ENCODE measurements at regions not wholly inside any gene's neighbourhood (a gene's known extent, or its start where the extent isn't known, plus 50 kb on each side); places are given as distances from the start of the nearest gene placed in this dataset.
"Not testable (repeated sequence)": the region's sequence is repeated elsewhere in the genome, so short reads cannot be mapped to it uniquely, and the experiment has no call there.

GRCh38 chr3:110016235-110016815 is 679.0 kb upstream of the DPPA4 start:
- DNase-seq: no peak

DNA sequence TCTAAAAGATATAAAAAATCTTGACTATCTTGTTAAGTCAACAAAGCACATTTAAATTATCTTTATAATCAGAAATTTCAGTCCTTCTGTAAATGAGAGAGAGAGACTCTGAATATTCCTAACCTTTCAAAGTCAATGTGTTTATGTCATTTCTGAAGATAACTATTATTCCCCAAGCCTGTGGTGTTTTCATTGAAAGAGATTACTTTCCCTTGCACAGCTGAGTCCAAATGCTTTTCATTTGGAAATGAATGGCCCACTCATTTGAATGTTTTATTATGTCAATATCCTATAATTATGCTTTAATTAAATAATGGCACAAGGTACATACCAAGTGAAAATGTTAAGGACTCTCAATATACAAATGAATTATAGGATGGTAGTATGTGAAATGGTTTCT is 680.0 kb upstream of the DPPA4 start:
- DNase-seq: no peak

DNA sequence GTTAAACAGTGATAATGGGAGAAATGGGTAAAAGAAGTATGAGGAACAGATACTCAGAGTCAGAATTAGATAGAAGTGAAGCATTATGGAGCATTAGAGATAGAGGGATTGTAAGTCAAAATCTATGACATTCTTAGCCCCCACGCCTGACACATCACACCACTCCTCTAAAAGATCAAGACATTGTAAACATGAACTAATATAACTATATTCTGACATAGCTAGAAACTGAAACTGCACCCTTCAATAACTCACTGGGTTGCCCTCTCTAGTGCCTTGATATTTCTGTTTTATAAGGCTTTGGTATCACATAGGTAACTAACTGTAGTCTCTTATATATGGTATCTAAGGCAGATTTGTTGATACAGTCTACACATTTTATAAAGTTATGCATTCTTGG is 684.3 kb upstream of the DPPA4 start:
- DNase-seq: no peak

- DNase-seq: not testable (repeated sequence)
Measured at GRCh38 chr3:110023022-110023421, 685.7 kb upstream of the DPPA4 start.

DNA sequence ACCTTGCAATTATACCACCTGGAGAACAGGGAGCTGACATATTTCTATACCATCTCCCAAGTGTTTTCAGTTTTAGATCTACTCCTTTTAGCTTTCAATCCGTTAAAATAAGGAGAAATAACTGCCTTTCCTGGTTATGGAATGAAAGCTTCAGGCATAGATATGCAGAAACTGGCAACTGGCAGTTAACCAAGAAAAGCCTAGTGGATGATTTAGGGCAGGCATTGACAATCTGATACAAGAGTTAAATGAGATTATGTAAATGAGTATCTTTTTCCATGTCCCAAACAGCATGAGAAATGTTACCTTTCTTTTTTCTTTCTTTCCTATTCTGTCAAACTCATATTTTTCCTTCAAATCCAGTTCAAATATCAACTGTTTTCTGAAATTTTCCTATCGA is 689.1 kb upstream of the DPPA4 start:
- DNase-seq: no peak

DNA sequence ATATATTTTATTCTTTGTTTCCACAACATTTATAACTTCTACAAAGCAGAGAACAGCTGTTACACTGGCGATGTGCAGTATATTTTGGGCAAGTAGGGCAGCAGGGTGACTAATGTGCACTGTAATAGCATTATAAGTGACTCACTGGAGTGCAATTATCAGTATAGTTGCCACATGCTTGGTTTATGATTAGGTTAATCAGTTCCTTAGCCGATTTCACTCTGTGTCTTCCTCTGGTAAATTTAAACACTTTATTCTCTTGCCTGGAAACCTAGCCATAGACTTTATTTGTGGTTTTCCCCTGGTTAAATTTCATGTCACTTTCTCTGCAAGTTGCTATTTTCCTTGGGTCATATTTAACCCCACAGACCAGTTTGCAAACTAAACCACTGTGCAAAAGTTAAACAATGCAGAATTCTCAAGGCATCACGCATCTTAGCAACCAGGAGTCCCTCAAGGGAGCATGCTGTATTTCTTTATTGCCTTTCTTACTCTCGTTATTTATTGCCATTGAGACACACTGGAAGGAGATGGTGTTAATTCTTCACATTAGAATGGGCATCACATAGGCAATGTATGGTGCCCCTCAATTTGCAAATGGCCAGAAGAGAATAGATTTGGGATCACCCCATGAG is 690.2 kb upstream of the DPPA4 start:
- no peak for DNase-seq

- no peak for DNase-seq
Measured at GRCh38 chr3:110031975-110032374, 694.6 kb upstream of the DPPA4 start.

DNA sequence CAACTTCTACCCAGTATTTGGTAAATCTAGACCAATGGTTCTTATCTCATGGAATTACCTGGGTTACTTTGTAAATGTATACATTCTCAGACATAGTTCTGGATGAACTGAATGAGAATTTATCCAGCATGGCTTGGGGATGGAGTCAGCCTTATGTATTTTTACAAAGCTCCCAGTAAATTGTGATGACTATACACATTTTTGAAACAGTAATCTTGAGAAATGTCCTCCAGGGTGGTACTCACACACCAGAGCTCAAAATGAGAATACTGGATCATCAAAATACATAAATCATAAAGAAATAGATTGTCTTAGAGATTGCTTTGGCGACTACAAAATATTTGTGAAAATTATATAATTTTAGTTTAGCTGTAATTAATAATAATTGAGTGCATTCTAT is 722.1 kb upstream of the DPPA4 start:
- no peak for DNase-seq

DNA sequence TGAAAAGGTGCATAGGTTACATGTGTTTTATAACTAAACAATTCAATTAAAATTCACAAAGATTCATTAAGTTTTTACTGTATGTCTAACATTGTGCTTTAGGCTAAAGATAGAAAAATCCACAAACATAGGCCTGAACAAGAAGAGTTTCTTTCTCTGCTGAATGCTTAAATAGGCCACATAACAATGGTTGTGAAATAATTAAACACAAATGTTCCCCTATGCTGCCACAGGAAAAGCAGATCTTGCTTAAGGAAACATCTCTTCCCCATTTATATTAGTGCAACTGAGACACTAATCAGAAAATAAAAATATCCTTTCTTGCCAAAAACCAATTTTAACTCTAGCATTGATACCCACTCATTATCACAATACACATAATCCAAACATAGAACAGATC is 725.4 kb upstream of the DPPA4 start:
- DNase-seq: no peak

- no peak for DNase-seq
Measured at GRCh38 chr3:110063178-110063577, 725.8 kb upstream of the DPPA4 start.

- no peak for DNase-seq
Measured at GRCh38 chr3:110066206-110066605, 728.9 kb upstream of the DPPA4 start.

DNA sequence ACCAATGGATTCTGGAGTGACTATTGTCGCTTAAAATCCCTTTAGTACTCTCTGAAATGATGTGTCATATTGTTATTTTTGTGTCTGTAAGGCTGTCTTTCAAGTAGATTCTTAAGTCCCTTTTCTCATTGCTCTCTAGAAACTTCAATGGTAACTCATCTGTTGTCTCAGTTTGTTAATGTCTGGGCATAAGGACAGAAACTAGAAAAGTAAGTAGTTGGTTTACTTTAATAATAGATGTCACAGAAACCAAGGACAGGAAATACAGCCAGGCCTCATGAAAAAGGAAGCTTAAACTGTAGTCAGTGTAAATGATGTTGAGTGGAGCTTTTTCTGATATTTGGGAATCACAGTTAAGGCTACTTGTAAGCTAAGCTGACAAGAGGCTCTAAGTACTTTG is 730.2 kb upstream of the DPPA4 start:
- no peak for DNase-seq

GRCh38 chr3:110069761-110070160 is 732.4 kb upstream of the DPPA4 start:
- DNase-seq: no peak

DNA sequence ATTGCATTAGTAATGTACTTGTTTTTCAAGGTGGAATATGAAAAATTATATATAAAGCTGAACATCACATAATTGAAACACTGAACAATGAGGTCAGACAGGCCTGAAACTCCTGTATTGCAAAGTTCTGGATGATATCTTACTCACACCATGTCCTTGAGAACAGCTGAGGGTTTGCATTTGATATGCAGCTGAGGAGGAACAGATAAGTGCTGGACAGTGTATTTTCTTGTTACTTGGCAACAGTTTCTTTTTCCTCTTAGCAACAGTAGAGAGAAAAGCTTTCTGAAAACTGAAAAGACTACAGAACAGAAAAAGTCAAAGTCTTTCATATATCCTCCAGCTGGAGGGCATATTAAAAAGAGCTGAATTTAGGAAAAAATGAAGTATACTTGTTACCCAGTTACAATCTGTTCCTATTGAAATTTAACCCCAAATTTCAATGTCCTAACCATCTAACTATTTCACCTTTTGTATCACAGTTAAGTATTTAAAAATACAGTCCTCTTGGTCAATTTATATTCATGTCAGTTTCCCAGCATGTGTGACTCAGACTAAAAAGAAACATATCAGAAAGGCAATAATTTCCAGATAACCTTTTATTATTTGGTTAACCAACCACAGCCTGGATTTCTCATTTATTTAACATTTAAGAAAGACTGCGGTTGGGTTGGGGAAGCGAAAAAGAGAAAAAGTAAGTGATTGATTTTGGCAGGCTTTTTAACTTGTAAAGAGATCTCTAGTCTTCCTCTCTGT is 733.0 kb upstream of the DPPA4 start:
- no peak for DNase-seq

GRCh38 chr3:110074095-110074494 is 736.7 kb upstream of the DPPA4 start:
- no peak for DNase-seq

DNA sequence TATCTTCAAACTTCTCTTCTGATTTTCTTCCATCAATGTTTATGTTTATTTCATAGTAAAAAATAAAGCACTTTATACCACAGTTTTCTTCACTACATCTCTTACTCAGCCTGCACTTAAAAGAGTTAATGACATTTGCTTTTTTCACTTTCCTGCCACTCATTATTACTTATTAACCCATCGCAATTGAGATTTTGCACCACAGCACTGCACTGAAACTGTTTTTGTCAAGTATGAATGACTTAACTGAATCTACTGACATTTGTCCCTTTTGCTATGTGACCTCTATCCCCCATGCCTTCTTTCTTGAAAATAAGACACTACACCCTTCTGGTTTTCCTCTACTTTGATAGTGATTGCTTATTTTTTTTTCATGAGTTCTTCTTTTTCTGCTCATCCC is 739.7 kb upstream of the DPPA4 start:
- DNase-seq: no peak

DNA sequence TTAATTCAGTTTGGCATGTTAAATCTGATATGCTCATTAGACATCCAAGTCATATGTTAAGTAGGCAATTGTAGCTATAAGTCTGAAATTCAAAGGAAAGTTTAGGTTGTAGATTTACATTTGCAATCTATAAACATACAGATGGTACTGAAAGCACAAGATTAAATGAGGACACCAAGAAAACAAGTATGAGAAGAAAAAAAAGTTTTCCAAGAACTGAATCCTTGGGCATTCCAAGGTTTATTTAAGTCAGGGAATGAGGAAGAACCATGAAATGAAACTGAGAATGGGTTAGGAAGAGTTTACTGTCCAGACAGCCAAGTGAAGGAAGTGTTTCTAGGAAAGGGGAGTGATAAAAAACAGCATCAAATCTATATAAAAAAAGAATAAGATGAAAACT is 756.1 kb upstream of the DPPA4 start:
- no peak for DNase-seq

DNA sequence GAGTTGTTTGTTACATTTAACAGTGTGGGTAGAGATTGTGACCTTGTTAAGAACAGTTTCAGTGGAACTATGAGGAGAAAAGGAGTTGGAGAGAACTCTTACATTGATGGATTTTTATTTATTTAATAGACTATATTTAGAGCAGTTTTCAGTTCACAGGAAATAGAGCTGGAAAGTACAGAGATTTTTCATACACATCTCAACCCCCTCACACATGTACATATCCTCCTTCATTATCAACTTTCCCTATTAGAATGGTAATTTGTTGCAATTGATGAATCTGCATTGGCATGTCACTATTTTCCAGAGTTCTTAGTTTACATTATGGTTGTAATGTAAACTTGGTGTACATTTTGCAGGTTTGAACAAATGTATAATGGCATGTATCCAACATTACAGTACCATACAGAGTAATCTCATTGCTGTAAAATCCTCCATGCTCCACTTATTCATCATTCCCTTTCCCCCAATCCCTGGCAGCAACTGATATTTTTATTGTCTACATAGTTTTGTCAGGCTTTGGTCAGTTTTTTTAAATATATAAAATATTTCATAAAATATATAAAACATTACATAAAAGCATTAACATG is 756.6 kb upstream of the DPPA4 start:
- no peak for DNase-seq

GRCh38 chr3:110099711-110100110 is 762.4 kb upstream of the DPPA4 start:
- DNase-seq: no peak

DNA sequence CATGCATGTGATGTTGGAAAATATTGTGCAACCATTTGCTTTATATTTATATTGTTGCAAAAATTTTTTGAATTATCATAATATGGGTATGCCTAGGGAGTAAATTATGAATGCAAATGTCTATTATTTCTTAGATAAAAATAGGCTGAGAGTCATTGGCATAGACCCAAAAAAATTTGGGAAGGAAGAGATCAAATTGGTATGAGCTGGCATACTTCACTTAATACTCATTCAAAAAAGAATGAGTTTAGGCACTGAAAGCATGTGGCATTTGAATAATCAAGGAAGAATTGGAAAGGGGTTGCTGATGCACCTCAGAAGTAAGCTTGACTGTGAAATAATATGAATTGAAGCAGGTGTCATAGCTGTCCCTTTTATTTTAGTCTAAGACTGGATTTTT is 764.0 kb upstream of the DPPA4 start:
- no peak for DNase-seq

GRCh38 chr3:110106805-110107204 is 769.5 kb upstream of the DPPA4 start:
- no peak for DNase-seq

DNA sequence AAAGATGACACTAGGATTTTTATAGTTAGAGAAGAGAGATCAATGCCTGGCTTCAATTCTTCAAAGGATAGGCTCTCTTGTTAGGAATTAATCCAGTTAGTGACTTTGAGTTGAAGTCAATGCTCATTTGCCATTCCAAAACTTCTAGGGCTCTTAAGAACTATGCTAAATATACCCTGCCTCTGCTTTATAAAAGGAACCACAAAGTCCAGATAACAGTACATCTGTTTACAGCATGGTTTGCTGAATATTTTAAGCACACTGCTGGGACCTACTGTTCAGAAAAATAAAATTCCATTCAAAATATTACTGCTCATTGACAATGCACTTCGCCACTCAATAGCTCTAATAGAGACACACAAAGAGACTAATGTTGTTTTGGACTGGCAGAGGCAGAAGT is 786.6 kb upstream of the DPPA4 start:
- no peak for DNase-seq

DNA sequence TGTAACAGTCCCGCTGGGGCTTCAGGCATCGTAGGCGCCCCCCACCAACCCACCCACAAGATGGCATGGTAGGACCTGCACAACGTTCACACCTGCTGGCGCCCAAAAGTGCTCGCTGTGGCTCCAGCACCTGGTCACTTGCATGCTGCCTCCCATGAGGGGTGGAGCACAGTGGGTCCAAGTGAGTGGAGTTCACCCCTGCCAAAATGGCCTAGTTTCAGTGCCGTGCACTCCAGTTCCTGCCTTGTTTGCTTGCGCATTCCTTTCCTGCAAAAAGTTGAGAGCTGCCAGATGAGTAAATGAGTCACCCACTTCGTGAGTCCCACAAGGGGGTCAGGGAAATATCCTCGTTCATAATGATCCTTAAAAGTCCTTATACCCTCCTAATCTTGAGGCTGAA is 788.7 kb upstream of the DPPA4 start:
- no peak for DNase-seq

DNA sequence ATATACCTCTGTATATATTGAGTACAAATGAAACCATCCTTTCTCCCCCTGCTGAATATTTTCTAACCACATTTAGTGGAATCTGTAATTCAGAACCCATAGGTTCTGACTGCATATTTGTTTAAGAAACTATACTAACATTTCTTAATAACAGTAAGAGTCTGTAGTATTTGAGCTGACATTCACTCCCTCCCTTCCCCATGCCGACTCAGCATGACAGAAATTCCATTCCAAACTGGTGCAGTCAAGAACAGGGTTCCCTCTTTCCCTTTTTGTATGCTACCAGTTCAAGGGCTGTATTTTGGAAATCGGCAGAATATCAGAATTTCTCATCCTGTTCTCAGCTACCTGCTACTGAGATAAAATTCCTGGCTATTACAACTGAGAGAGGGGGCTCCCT is 796.6 kb upstream of the DPPA4 start:
- DNase-seq: no peak
